ENCODE measurements at regions not wholly inside any gene's neighbourhood (a gene's known extent, or its start where the extent isn't known, plus 50 kb on each side); places are given as distances from the start of the nearest gene placed in this dataset.

- DNase-seq (ENCODE audit: low read depth, low spot score) = no peak
- Histone ChIP-seq H3K36me3 (ENCODE audit: control insufficient read depth in 2 of 2, extremely low read depth in 1 of 2, insufficient read depth in 2 of 2, low read length in 2 of 2) (no peaks in the 10 kb centered on the region), H3K79me2 (ENCODE audit: control insufficient read depth, insufficient read depth, low read length) (no peaks in the 10 kb centered on the region), H3K4me2 (ENCODE audit: insufficient read depth, low read length) (no peak overlapping the region), H2AFZ (ENCODE audit: low read depth, low read length) (no peak overlapping the region), H3K4me3 (replicated peaks in 1 of 3; ENCODE audit: insufficient read depth in 1 of 3, low read depth in 1 of 3, low read length in 3 of 3) (no peak overlapping the region), H3K4me1 (ENCODE audit: control insufficient read depth, extremely low read depth, insufficient read depth, low read length) (no peaks in the 10 kb centered on the region), H3K27me3 (ENCODE audit: control insufficient read depth in 2 of 2, insufficient read depth in 2 of 2, low read length in 2 of 2) (no peaks in the 10 kb centered on the region), H3K27ac (ENCODE audit: insufficient read depth, low read depth, low read length) (no peak overlapping the region), H3K9me1 (replicated peaks; ENCODE audit: control insufficient read depth, extremely low read depth, insufficient read depth, low read length) (no peaks in the 10 kb centered on the region), H3K9ac (replicated peaks; ENCODE audit: extremely low read depth, insufficient read depth, low read length) (no peak overlapping the region), H3K9me3 (replicated peaks; ENCODE audit: control insufficient read depth, insufficient read depth, low read length) (peaks cover 6% of the 10 kb centered on the region), H4K20me1 (replicated peaks; ENCODE audit: control insufficient read depth, extremely low read depth, insufficient read depth, low read length) (no peaks in the 10 kb centered on the region)
- no TSS peak for BruUV-seq (replicated peaks)
- POLR2A ChIA-PET = no interaction called here
- TF ChIP-seq MYC (IDR thresholded peaks at IDR 0.05; ENCODE audit: low read depth, low read length) (no peak), POLR2AphosphoS5 (IDR thresholded peaks at IDR 0.05; ENCODE audit: insufficient read depth, low read depth, low read length) (no peak), POLR2A (IDR thresholded peaks at IDR 0.05; ENCODE audit: low read depth, low read length) (no peak), FOS (IDR thresholded peaks at IDR 0.05; ENCODE audit: borderline replicate concordance, insufficient read depth, low read length) (no peak), CTCF (IDR thresholded peaks at IDR 0.05; ENCODE audit: extremely low read depth in 1 of 2, insufficient read depth in 1 of 2, low read depth in 1 of 2, low read length in 2 of 2) (no peak), EZH2 (IDR thresholded peaks at IDR 0.05; ENCODE audit: borderline replicate concordance, low read depth, low read length, severe bottlenecking) (no peak), GATA2 (IDR thresholded peaks at IDR 0.05; ENCODE audit: insufficient read depth, insufficient read length, low read depth, low read length) (no peak), JUN (IDR thresholded peaks at IDR 0.05; ENCODE audit: borderline replicate concordance, insufficient read depth, insufficient read length, low read depth) (no peak), MAX (IDR thresholded peaks at IDR 0.05; ENCODE audit: insufficient read depth, insufficient read length) (no peak)
- intact Hi-C loops (cut with micrococcal nuclease) (no loop called here), dilution Hi-C loops (cut with MboI; ENCODE audit: extremely low pct_ligation_motif_present, low sequenced_read_pairs) (no loop called here)
- FAIRE-seq = no peak
- CTCF ChIA-PET = no interaction called here
These were observed 1417.1 kb downstream of the AACS start for GRCh38 chr12:126482238-126482889.

Data from endothelial cell of umbilical vein (primary cell).